Glomerular visceral epithelial cell (primary cell): ENCODE measurements at regions not wholly inside any gene's neighbourhood (a gene's known extent, or its start where the extent isn't known, plus 50 kb on each side); places are given as distances from the start of the nearest gene placed in this dataset.
"Not testable (repeated sequence)": the region's sequence is repeated elsewhere in the genome, so short reads cannot be mapped to it uniquely, and the experiment has no call there.

ENCODE experiments used
- DNase-seq: peaks from one replicate; pipeline ENCODE4 v3.0.0-alpha.2; 2016; ENCODE audit errors: extremely low spot score

- DNase-seq: no peak
Observed at GRCh38 chr11:19433791-19434190, 193.0 kb upstream of the E2F8 start.

GRCh38 chr11:19433367-19433766, 192.6 kb upstream of the E2F8 start:
- DNase-seq: no peak

- DNase-seq: peak; percentile 75
Observed at GRCh38 chr11:19432370-19433061, 191.8 kb upstream of the E2F8 start.

- DNase-seq: no peak
Observed at GRCh38 chr11:19430754-19431398, 190.1 kb upstream of the E2F8 start.

GRCh38 chr11:19430346-19430745, 189.6 kb upstream of the E2F8 start:
- no peak for DNase-seq

- no peak for DNase-seq
Observed at GRCh38 chr11:19429108-19429760, 188.5 kb upstream of the E2F8 start.

GRCh38 chr11:19428206-19429002, 187.7 kb upstream of the E2F8 start:
- DNase-seq: no peak

GRCh38 chr11:19426756-19427403, 186.1 kb upstream of the E2F8 start:
- no peak for DNase-seq

GRCh38 chr11:19426011-19426755, 185.4 kb upstream of the E2F8 start:
- DNase-seq: no peak

GRCh38 chr11:19422276-19422675, 181.5 kb upstream of the E2F8 start:
- DNase-seq: peak; percentile 53

GRCh38 chr11:19420868-19421533, 180.3 kb upstream of the E2F8 start:
- DNase-seq: no peak

GRCh38 chr11:19419808-19420207, 179.1 kb upstream of the E2F8 start:
- DNase-seq: no peak

- DNase-seq: no peak
Observed at GRCh38 chr11:19419021-19419750, 178.4 kb upstream of the E2F8 start.

GRCh38 chr11:19418221-19418620, 177.5 kb upstream of the E2F8 start:
- DNase-seq: no peak

- not testable (repeated sequence) for DNase-seq
Observed at GRCh38 chr11:19412070-19412469, 171.3 kb upstream of the E2F8 start.

GRCh38 chr11:19410032-19410431, 169.3 kb upstream of the E2F8 start:
- no peak for DNase-seq

- no peak for DNase-seq
Observed at GRCh38 chr11:19409307-19409706, 168.6 kb upstream of the E2F8 start.

GRCh38 chr11:19407677-19408270, 167.0 kb upstream of the E2F8 start:
- no peak for DNase-seq

GRCh38 chr11:19405966-19406365, 165.2 kb upstream of the E2F8 start:
- DNase-seq: no peak
